ENCODE measurements at regions not wholly inside any gene's neighbourhood (a gene's known extent, or its start where the extent isn't known, plus 50 kb on each side); places are given as distances from the start of the nearest gene placed in this dataset.

GRCh38 chr10:44284198-44285084 is 100.5 kb downstream of the CXCL12 start:
- no peaks in the 10 kb centered on the region for H4K20me1 ChIP-seq (ENCODE audit: insufficient read depth, low read length)
- DNase-seq: no peak
- H3K27me3 ChIP-seq (ENCODE audit: control insufficient read depth in 2 of 2, insufficient read depth in 2 of 2, low read length in 2 of 2): peaks cover 0 to 3% of the 10 kb centered on the region in 2 donors
- H3K4me1 ChIP-seq (ENCODE audit: control insufficient read depth in 1 of 2, insufficient read depth in 2 of 2, low read length in 2 of 2): no peaks in the 10 kb centered on the region
- no peak overlapping the region for H3K9ac ChIP-seq (ENCODE audit: insufficient read depth, low read length, poor library complexity, severe bottlenecking)
- no peaks in the 10 kb centered on the region for H3K9me3 ChIP-seq (replicated peaks in 1 of 2; ENCODE audit: control insufficient read depth in 1 of 2, insufficient read depth in 1 of 2, low read length in 2 of 2)
- TF ChIP-seq, protein P1, sequence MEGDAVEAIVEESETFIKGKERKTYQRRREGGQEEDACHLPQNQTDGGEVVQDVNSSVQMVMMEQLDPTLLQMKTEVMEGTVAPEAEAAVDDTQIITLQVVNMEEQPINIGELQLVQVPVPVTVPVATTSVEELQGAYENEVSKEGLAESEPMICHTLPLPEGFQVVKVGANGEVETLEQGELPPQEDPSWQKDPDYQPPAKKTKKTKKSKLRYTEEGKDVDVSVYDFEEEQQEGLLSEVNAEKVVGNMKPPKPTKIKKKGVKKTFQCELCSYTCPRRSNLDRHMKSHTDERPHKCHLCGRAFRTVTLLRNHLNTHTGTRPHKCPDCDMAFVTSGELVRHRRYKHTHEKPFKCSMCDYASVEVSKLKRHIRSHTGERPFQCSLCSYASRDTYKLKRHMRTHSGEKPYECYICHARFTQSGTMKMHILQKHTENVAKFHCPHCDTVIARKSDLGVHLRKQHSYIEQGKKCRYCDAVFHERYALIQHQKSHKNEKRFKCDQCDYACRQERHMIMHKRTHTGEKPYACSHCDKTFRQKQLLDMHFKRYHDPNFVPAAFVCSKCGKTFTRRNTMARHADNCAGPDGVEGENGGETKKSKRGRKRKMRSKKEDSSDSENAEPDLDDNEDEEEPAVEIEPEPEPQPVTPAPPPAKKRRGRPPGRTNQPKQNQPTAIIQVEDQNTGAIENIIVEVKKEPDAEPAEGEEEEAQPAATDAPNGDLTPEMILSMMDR (IDR thresholded peaks at IDR 0.05): no peak
- H3K4me2 ChIP-seq (replicated peaks; ENCODE audit: extremely low read depth, low read length, poor library complexity, severe bottlenecking): no peak overlapping the region
- no peak overlapping the region for H2AFZ ChIP-seq (ENCODE audit: insufficient read depth, low read depth, low read length, poor library complexity, severe bottlenecking)
- whole genome bisulfite sequencing (ENCODE audit: insufficient coverage): 95% methylated on average over 5 of the region's 6 CpGs
- H3K36me3 ChIP-seq (replicated peaks in 1 of 2; ENCODE audit: control insufficient read depth in 1 of 2, insufficient read depth in 2 of 2, low read length in 2 of 2): no peaks in the 10 kb centered on the region
- H3K4me1 Mint-ChIP-seq: no peaks in the 10 kb centered on the region
- no peak overlapping the region for H3K4me3 Mint-ChIP-seq
- intact Hi-C loops (cut with micrococcal nuclease): no loop called here
- peaks cover 0 to 3% (median 0%) of the 10 kb centered on the region in 7 donors for H3K9me3 Mint-ChIP-seq
- H3K27me3 Mint-ChIP-seq (ENCODE audit: low read depth in 3 of 3): peaks cover 6 to 10% (median 9%) of the 10 kb centered on the region in 3 donors
- H3K27ac Mint-ChIP-seq: no peak overlapping the region
- H3K27ac ChIP-seq (ENCODE audit: low read depth in 1 of 2, low read length in 2 of 2): no peak overlapping the region
- H3K79me2 ChIP-seq (ENCODE audit: insufficient read depth, low read length): no peaks in the 10 kb centered on the region
- no peak overlapping the region for H3K4me3 ChIP-seq (replicated peaks in 1 of 3; ENCODE audit: low read depth in 2 of 3, low read length in 3 of 3)
- no peaks in the 10 kb centered on the region for H3K36me3 Mint-ChIP-seq

DNA sequence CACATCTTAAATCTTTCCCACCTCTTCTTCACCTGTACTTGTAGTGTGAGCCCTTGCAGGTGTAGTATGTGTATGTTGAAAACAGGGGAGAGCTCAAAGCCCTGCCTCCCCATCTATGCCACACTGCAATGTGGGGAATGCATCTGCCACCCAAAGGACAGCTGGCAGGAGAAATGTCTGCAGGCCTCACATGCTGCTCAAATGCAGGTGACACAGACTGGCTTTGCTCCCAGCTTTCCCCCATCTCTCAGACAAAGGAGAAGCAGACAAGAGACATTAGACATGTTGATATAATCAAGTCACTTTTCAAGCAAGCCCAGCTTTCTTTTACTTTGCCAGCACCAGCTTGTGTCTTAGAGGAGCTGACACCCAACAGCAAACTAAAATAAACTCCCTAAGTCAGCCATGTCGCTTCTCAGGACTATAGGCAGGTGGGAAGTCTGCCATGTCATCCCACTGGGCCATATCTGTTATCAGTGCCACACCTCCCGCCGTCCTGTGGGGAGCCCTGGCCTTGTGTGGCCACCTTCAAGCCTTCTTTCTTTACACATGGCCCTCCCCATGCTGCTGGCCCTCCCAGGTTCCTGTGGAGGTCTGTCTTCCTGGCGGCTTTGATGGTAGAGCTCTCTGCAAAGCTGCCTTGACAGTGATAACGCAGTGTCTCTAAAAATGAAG is 102.1 kb downstream of the CXCL12 start:
- intact Hi-C loops (cut with micrococcal nuclease): no loop called here
- no peaks in the 10 kb centered on the region for H3K36me3 ChIP-seq (replicated peaks in 1 of 2; ENCODE audit: control insufficient read depth in 1 of 2, insufficient read depth in 2 of 2, low read length in 2 of 2)
- no peak overlapping the region for H3K9ac ChIP-seq (ENCODE audit: insufficient read depth, low read length, poor library complexity, severe bottlenecking)
- no peaks in the 10 kb centered on the region for H3K27me3 ChIP-seq (ENCODE audit: control insufficient read depth in 2 of 2, insufficient read depth in 2 of 2, low read length in 2 of 2)
- no peak overlapping the region for H3K27ac ChIP-seq (ENCODE audit: low read depth in 1 of 2, low read length in 2 of 2)
- 92% methylated on average over 2 of the region's 5 CpGs for WGBS (ENCODE audit: insufficient coverage)
- no peak overlapping the region for H3K4me3 ChIP-seq (replicated peaks in 1 of 3; ENCODE audit: low read depth in 2 of 3, low read length in 3 of 3)
- H3K27me3 Mint-ChIP-seq (ENCODE audit: low read depth in 3 of 3): peaks cover 7 to 11% (median 9%) of the 10 kb centered on the region in 3 donors
- H2AFZ ChIP-seq (ENCODE audit: insufficient read depth, low read depth, low read length, poor library complexity, severe bottlenecking): no peak overlapping the region
- no peaks in the 10 kb centered on the region for H3K79me2 ChIP-seq (ENCODE audit: insufficient read depth, low read length)
- H3K27ac Mint-ChIP-seq: no peak overlapping the region
- H3K4me1 Mint-ChIP-seq: no peaks in the 10 kb centered on the region
- peaks cover 0 to 3% (median 1%) of the 10 kb centered on the region in 7 donors for H3K9me3 Mint-ChIP-seq
- no peak for DNase-seq
- no peaks in the 10 kb centered on the region for H3K9me3 ChIP-seq (replicated peaks in 1 of 2; ENCODE audit: control insufficient read depth in 1 of 2, insufficient read depth in 1 of 2, low read length in 2 of 2)
- no peaks in the 10 kb centered on the region for H3K36me3 Mint-ChIP-seq
- TF ChIP-seq, protein P1 (IDR thresholded peaks at IDR 0.05): no peak
- H3K4me2 ChIP-seq (replicated peaks; ENCODE audit: extremely low read depth, low read length, poor library complexity, severe bottlenecking): no peak overlapping the region
- H3K4me3 Mint-ChIP-seq: no peak overlapping the region
- H3K4me1 ChIP-seq (ENCODE audit: control insufficient read depth in 1 of 2, insufficient read depth in 2 of 2, low read length in 2 of 2): no peaks in the 10 kb centered on the region
- no peaks in the 10 kb centered on the region for H4K20me1 ChIP-seq (ENCODE audit: insufficient read depth, low read length)
